ENCODE measurements at regions not wholly inside any gene's neighbourhood (a gene's known extent, or its start where the extent isn't known, plus 50 kb on each side); places are given as distances from the start of the nearest gene placed in this dataset.

GRCh38 chr10:130577039-130577438, 440.8 kb downstream of the GLRX3 start:
- H3K27me3 ChIP-seq: no peaks in the 10 kb centered on the region
- DNase-seq: no peak
- no peaks in the 10 kb centered on the region for H3K4me1 ChIP-seq
- H3K27ac ChIP-seq: no peak overlapping the region
- no peak overlapping the region for H3K4me3 ChIP-seq
- TF ChIP-seq POLR2A (IDR thresholded peaks at IDR 0.05): no peak
- TF ChIP-seq, protein P1, sequence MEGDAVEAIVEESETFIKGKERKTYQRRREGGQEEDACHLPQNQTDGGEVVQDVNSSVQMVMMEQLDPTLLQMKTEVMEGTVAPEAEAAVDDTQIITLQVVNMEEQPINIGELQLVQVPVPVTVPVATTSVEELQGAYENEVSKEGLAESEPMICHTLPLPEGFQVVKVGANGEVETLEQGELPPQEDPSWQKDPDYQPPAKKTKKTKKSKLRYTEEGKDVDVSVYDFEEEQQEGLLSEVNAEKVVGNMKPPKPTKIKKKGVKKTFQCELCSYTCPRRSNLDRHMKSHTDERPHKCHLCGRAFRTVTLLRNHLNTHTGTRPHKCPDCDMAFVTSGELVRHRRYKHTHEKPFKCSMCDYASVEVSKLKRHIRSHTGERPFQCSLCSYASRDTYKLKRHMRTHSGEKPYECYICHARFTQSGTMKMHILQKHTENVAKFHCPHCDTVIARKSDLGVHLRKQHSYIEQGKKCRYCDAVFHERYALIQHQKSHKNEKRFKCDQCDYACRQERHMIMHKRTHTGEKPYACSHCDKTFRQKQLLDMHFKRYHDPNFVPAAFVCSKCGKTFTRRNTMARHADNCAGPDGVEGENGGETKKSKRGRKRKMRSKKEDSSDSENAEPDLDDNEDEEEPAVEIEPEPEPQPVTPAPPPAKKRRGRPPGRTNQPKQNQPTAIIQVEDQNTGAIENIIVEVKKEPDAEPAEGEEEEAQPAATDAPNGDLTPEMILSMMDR (IDR thresholded peaks at IDR 0.05): no peak
- no peaks in the 10 kb centered on the region for H3K36me3 ChIP-seq
- H3K9me3 ChIP-seq: no peaks in the 10 kb centered on the region

- no peak for DNase-seq
- Histone ChIP-seq H3K36me3 (no peaks in the 10 kb centered on the region), H3K4me1 (no peaks in the 10 kb centered on the region), H3K27me3 (no peaks in the 10 kb centered on the region), H3K27ac (no peak overlapping the region), H3K9me3 (no peaks in the 10 kb centered on the region), H3K4me3 (no peak overlapping the region)
- TF ChIP-seq POLR2A (IDR thresholded peaks at IDR 0.05): no peak
- TF ChIP-seq, protein P1 (IDR thresholded peaks at IDR 0.05): no peak
Measured at GRCh38 chr10:130578532-130579289, 442.5 kb downstream of the GLRX3 start.

DNA sequence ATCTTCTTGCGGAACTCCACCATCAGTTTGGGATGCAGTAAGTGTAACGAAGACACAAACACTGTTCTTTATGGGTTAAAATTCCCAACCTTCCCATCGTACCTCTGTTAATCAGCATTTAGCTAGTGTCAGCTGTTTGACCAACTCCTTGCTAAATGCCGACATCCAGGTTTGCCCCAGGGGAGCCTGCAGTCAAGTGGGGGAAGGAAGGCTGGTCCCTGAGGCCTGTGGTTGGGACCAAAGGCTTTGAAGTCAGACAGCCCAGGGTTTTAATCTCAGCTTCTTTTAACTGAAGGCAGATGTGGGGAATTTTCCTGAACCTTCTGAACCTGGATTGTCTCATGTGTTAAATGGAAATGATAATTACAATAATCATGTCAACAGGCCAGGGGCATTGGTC, 443.7 kb downstream of the GLRX3 start:
- TF ChIP-seq, protein P1 (IDR thresholded peaks at IDR 0.05): no peak
- TF ChIP-seq POLR2A (IDR thresholded peaks at IDR 0.05): no peak
- H3K36me3 ChIP-seq: no peaks in the 10 kb centered on the region
- no peaks in the 10 kb centered on the region for H3K9me3 ChIP-seq
- H3K27ac ChIP-seq: no peak overlapping the region
- no peaks in the 10 kb centered on the region for H3K27me3 ChIP-seq
- H3K4me1 ChIP-seq: no peaks in the 10 kb centered on the region
- DNase-seq: no peak
- no peak overlapping the region for H3K4me3 ChIP-seq

GRCh38 chr10:130580975-130581374, 444.8 kb downstream of the GLRX3 start:
- H3K27ac ChIP-seq: no peak overlapping the region
- H3K4me1 ChIP-seq: no peaks in the 10 kb centered on the region
- H3K27me3 ChIP-seq: no peaks in the 10 kb centered on the region
- DNase-seq: no peak
- no peaks in the 10 kb centered on the region for H3K9me3 ChIP-seq
- TF ChIP-seq, protein P1 (IDR thresholded peaks at IDR 0.05): no peak
- TF ChIP-seq POLR2A (IDR thresholded peaks at IDR 0.05): no peak
- no peaks in the 10 kb centered on the region for H3K36me3 ChIP-seq
- no peak overlapping the region for H3K4me3 ChIP-seq

DNA sequence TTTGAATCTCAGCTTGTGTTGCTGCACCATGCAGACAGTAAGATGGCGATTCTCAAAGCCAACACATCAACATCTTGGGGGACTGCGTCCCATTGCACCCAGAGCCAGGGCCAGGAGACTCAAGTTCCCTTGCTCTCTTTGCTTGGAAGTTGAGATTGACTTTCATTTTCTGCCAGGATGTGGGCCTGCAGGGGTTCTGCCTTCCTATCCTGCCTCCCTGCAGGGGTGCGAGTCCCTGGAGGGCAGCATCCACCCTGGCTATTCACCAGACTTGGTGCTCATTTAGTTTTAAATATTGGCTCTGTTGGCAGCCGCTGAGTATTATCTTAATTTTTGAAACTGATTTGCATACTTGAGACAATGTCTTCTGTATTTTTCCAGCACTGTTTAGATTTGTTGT, 451.5 kb downstream of the GLRX3 start:
- no peaks in the 10 kb centered on the region for H3K27me3 ChIP-seq
- TF ChIP-seq, protein P1 (IDR thresholded peaks at IDR 0.05): no peak
- no peak for TF ChIP-seq POLR2A (IDR thresholded peaks at IDR 0.05)
- no peaks in the 10 kb centered on the region for H3K9me3 ChIP-seq
- H3K4me3 ChIP-seq: no peak overlapping the region
- DNase-seq: no peak
- no peaks in the 10 kb centered on the region for H3K4me1 ChIP-seq
- no peaks in the 10 kb centered on the region for H3K36me3 ChIP-seq
- no peak overlapping the region for H3K27ac ChIP-seq

All from Peyer's patch (tissue), 4 donors.